GM12878 (cell line): ENCODE measurements at regions not wholly inside any gene's neighbourhood (a gene's known extent, or its start where the extent isn't known, plus 50 kb on each side); places are given as distances from the start of the nearest gene placed in this dataset.

Experiments
- ATAC-seq: fragments of 200-7000 bp; cut with Tn5 transposase; 3 replicates; pipeline ENCODE4 v1.9.1; 2020; ENCODE audit warnings: mild to moderate bottlenecking, moderate library complexity
- BruUV-seq: library from RNA; stranded (reverse); fragments of 400-500 nt; replicated peaks from 2 replicates; lab custom pipeline; 2021; lab: Mats Ljungman, UMichigan
- CTCF ChIA-PET: fragments of 300-600 bp; sonication (Branson Sonifier 250); formaldehyde crosslinking; extraction: SDS; loops from one replicate; lab custom pipeline; 2021; ENCODE audit warnings: inconsistent platforms; lab: Yijun Ruan, JAX
- POLR2A ChIA-PET: fragments of 350-600 bp; formaldehyde crosslinking; extraction: SDS; loops from one replicate; lab custom pipeline; 2021; ENCODE audit warnings: inconsistent platforms; lab: Charles Lee
- RAD21 ChIA-PET: fragments of 300-600 bp; sonication (Branson Sonifier 250); formaldehyde crosslinking; loops from one replicate; lab custom pipeline; 2023; ENCODE audit warnings: antibody characterized with exemption; ENCODE audit not compliant: unreplicated experiment; lab: Charles Lee
- SMC1A ChIA-PET: fragments of 300-600 bp; sonication (Branson Sonifier 250); formaldehyde crosslinking; loops from one replicate; lab custom pipeline; 2023; ENCODE audit not compliant: unreplicated experiment, uncharacterized antibody; lab: Charles Lee
- DNase-seq: peaks from one replicate; pipeline ENCODE4 v3.0.0-alpha.2; 2011; ENCODE audit warnings: low read depth, low spot score
- FAIRE-seq: peaks from 3 replicates; lab custom pipeline; 2011; peaks lifted over from hg19 to GRCh38; lab: Jason Lieb, UNC
- H2AFZ ChIP-seq: 2 replicates; pipeline ENCODE4 v1.6.0; 2011; ENCODE audit warnings: low read depth, low read length, control low read depth; ENCODE audit not compliant: control insufficient read depth
- H3K27ac ChIP-seq: 2 replicates; pipeline ENCODE4 v1.5.1; 2011; ENCODE audit warnings: control low read depth; ENCODE audit not compliant: control insufficient read depth, insufficient read depth
- H3K27me3 ChIP-seq, 2 experiments: replicated peaks in 1 of 2; 2 replicates each; pipeline versions ENCODE4 v1.6.0 to v1.6.1; 2011; ENCODE audit warnings: low read length in 1 of 2; ENCODE audit not compliant: control insufficient read depth in 2 of 2, insufficient read depth in 2 of 2
- H3K36me3 ChIP-seq, 2 experiments: 2 replicates each; pipeline ENCODE4 v1.5.1; 2011; ENCODE audit warnings: low read length in 1 of 2; ENCODE audit not compliant: control insufficient read depth in 2 of 2, insufficient read depth in 2 of 2
- H3K4me1 ChIP-seq: 2 replicates; pipeline ENCODE4 v1.6.1; 2011; ENCODE audit warnings: mild to moderate bottlenecking, low read length, moderate library complexity, mixed read lengths; ENCODE audit not compliant: control insufficient read depth, insufficient read depth
- H3K4me2 ChIP-seq: 2 replicates; pipeline ENCODE4 v1.6.0; 2011; ENCODE audit warnings: control low read depth; ENCODE audit not compliant: control insufficient read depth, insufficient read depth
- H3K4me3 ChIP-seq: fragments of 200-600 bp; sonication (generic); 2 replicates; pipeline ENCODE4 v1.5.1; 2016
- H3K79me2 ChIP-seq: 2 replicates; pipeline ENCODE4 v1.6.0; 2011; ENCODE audit warnings: low read length; ENCODE audit not compliant: control insufficient read depth, insufficient read depth
- H3K9ac ChIP-seq: 2 replicates; pipeline ENCODE4 v1.8.0; 2011; ENCODE audit warnings: low read length, control low read depth, mixed read lengths; ENCODE audit not compliant: control insufficient read depth, insufficient read depth
- H3K9me3 ChIP-seq: replicated peaks from 3 replicates; pipeline ENCODE4 v1.5.1; 2011; ENCODE audit warnings: mild to moderate bottlenecking, low read length; ENCODE audit not compliant: control insufficient read depth, insufficient read depth
- H4K20me1 ChIP-seq: 2 replicates; pipeline ENCODE4 v1.6.0; 2011; ENCODE audit not compliant: control insufficient read depth, insufficient read depth
- BMI1 ChIP-seq: fragments of 450-650 bp; IDR thresholded peaks from 2 replicates; pipeline ENCODE4 v1.6.1; 2016; ENCODE audit warnings: mild to moderate bottlenecking, moderate library complexity, borderline replicate concordance
- CBX3 ChIP-seq: fragments of 200-600 bp; sonication (generic); IDR thresholded peaks from 2 replicates; pipeline ENCODE4 v1.6.1; 2016; ENCODE audit warnings: low read depth, borderline replicate concordance
- FOXK2 ChIP-seq: fragments of 450-650 bp; IDR thresholded peaks from 2 replicates; pipeline ENCODE4 v1.6.1; 2017; ENCODE audit warnings: mild to moderate bottlenecking, moderate library complexity
- FOXM1 ChIP-seq: IDR thresholded peaks from 2 replicates; pipeline ENCODE4 v1.6.1; 2012; ENCODE audit warnings: low read depth, mild to moderate bottlenecking, inconsistent platforms, low read length, moderate library complexity
- JUNB ChIP-seq: IDR thresholded peaks from 2 replicates; pipeline ENCODE4 v1.6.1; 2016; ENCODE audit warnings: antibody characterized with exemption, mild to moderate bottlenecking
- MYC ChIP-seq: IDR thresholded peaks from 2 replicates; pipeline ENCODE4 v1.6.1; 2011; ENCODE audit warnings: mild to moderate bottlenecking, low read length, moderate library complexity, inconsistent platforms; ENCODE audit not compliant: insufficient read depth, insufficient replicate concordance, insufficient read length, severe bottlenecking
- NBN ChIP-seq: fragments of 450-650 bp; IDR thresholded peaks from 2 replicates; pipeline ENCODE4 v1.6.1; 2016
- POLR2AphosphoS2 ChIP-seq: IDR thresholded peaks from 2 replicates; pipeline ENCODE4 v1.6.1; 2011; ENCODE audit warnings: low read depth, mild to moderate bottlenecking, low read length, improper control_type of control experiment, moderate library complexity
- SKIL ChIP-seq: fragments of 450-650 bp; IDR thresholded peaks from 2 replicates; pipeline ENCODE4 v1.6.1; 2017; ENCODE audit warnings: mild to moderate bottlenecking, low read depth, inconsistent platforms; ENCODE audit not compliant: poor library complexity, severe bottlenecking
- SREBF2 ChIP-seq: IDR thresholded peaks from 2 replicates; pipeline ENCODE4 v1.6.1; 2012; ENCODE audit warnings: mild to moderate bottlenecking, low read length
- STAT1 ChIP-seq: fragments of 450-650 bp; conservative IDR thresholded peaks from 2 replicates; pipeline ENCODE4 v1.6.1; 2014; ENCODE audit warnings: antibody characterized with exemption, mild to moderate bottlenecking
- TBL1XR1 ChIP-seq: IDR thresholded peaks from 2 replicates; pipeline ENCODE4 v1.6.1; 2012; ENCODE audit warnings: low read depth, low read length, improper control_type of control experiment
- TCF7 ChIP-seq: IDR thresholded peaks from 2 replicates; pipeline ENCODE4 v1.6.1; 2014; ENCODE audit warnings: antibody characterized with exemption, borderline replicate concordance
- WRNIP1 ChIP-seq: IDR thresholded peaks from 2 replicates; pipeline ENCODE4 v1.6.1; 2011; ENCODE audit warnings: low read depth, low read length, improper control_type of control experiment, borderline replicate concordance
- YBX1 ChIP-seq: fragments of 450-650 bp; IDR thresholded peaks from 2 replicates; pipeline ENCODE4 v1.6.1; 2016; ENCODE audit warnings: antibody characterized with exemption
- YY1 ChIP-seq: IDR thresholded peaks from 2 replicates; pipeline ENCODE4 v1.6.1; 2011; ENCODE audit warnings: low read depth, mild to moderate bottlenecking, low read length
- ZNF24 ChIP-seq: fragments of 450-650 bp; IDR thresholded peaks from 2 replicates; pipeline ENCODE4 v1.6.1; 2017; ENCODE audit warnings: antibody characterized with exemption, mild to moderate bottlenecking
- ZZZ3 ChIP-seq: IDR thresholded peaks from 2 replicates; pipeline ENCODE4 v1.6.1; 2011; ENCODE audit warnings: low read depth; ENCODE audit not compliant: control insufficient read depth, insufficient read length
- WGBS: methylation state at CpG from one replicate; pipeline ENCODE4 v1.1.6; 2016; ENCODE audit warnings: low lambda C conversion rate; ENCODE audit not compliant: insufficient replicate concordance, insufficient coverage; ENCODE audit errors: missing lambda C conversion rate; 5-methylcytosine and 5-hydroxymethylcytosine counted together
- in situ Hi-C: fragments of 300-500 bp; cut with MboI; formaldehyde crosslinking; loops from 9 replicates; pipeline ENCODE4 v1.14.3; 2018; ENCODE audit warnings: mixed read lengths
- intact Hi-C: fragments of 100-400 bp; cut with micrococcal nuclease; formaldehyde crosslinking; loops from one replicate; pipeline ENCODE4 v1.14.2; 2022; ENCODE audit not compliant: unreplicated experiment
- TF ChIP-seq, protein P1 (sequence below): fragments of 450-650 bp; IDR thresholded peaks from 2 replicates; pipeline ENCODE4 v1.6.1; 2017; ENCODE audit warnings: mild to moderate bottlenecking, moderate library complexity

GRCh38 chr11:26032241-26032640 lies 299.7 kb upstream of the ANO3 start:
- ChIA-PET CTCF (interaction anchor here (1.0 to 1.5 kb wide), 3 partner anchors 26 to 50 kb away, joined by 3 read pairs; no protein-coding TSS in a partner anchor), SMC1A (interaction anchor here (0.8 kb wide), 1 partner anchor 9 kb away, joined by 3 read pairs; no protein-coding TSS in a partner anchor), RAD21 (no interaction called here), POLR2A (no interaction called here)
- TF ChIP-seq ZZZ3, result no peak
- no peak for TF ChIP-seq TCF7
- TF ChIP-seq BMI1, result no peak
- TF ChIP-seq ZNF24, result no peak
- TF ChIP-seq, protein P1, sequence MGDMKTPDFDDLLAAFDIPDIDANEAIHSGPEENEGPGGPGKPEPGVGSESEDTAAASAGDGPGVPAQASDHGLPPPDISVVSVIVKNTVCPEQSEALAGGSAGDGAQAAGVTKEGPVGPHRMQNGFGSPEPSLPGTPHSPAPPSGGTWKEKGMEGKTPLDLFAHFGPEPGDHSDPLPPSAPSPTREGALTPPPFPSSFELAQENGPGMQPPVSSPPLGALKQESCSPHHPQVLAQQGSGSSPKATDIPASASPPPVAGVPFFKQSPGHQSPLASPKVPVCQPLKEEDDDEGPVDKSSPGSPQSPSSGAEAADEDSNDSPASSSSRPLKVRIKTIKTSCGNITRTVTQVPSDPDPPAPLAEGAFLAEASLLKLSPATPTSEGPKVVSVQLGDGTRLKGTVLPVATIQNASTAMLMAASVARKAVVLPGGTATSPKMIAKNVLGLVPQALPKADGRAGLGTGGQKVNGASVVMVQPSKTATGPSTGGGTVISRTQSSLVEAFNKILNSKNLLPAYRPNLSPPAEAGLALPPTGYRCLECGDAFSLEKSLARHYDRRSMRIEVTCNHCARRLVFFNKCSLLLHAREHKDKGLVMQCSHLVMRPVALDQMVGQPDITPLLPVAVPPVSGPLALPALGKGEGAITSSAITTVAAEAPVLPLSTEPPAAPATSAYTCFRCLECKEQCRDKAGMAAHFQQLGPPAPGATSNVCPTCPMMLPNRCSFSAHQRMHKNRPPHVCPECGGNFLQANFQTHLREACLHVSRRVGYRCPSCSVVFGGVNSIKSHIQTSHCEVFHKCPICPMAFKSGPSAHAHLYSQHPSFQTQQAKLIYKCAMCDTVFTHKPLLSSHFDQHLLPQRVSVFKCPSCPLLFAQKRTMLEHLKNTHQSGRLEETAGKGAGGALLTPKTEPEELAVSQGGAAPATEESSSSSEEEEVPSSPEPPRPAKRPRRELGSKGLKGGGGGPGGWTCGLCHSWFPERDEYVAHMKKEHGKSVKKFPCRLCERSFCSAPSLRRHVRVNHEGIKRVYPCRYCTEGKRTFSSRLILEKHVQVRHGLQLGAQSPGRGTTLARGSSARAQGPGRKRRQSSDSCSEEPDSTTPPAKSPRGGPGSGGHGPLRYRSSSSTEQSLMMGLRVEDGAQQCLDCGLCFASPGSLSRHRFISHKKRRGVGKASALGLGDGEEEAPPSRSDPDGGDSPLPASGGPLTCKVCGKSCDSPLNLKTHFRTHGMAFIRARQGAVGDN, result no peak
- no peak for TF ChIP-seq FOXM1
- TF ChIP-seq MYC, result no peak
- TF ChIP-seq POLR2AphosphoS2, result no peak
- no peak for TF ChIP-seq JUNB
- no peak for TF ChIP-seq SKIL
- no peak for TF ChIP-seq YBX1
- TF ChIP-seq TBL1XR1, result no peak
- no peak for TF ChIP-seq FOXK2
- TF ChIP-seq WRNIP1, result no peak
- no peak for TF ChIP-seq CBX3
- no peak for TF ChIP-seq STAT1
- TF ChIP-seq YY1, result no peak
- no peak for TF ChIP-seq NBN
- TF ChIP-seq SREBF2, result no peak
- H3K36me3 ChIP-seq, result no peaks in the 10 kb centered on the region
- intact Hi-C loops, result no loop called here
- ATAC-seq (no peak), DNase-seq (no peak), FAIRE-seq (no peak)
- no peak overlapping the region for H3K27ac ChIP-seq
- no peaks in the 10 kb centered on the region for H4K20me1 ChIP-seq
- no peak overlapping the region for H3K4me2 ChIP-seq
- in situ Hi-C loops, result no loop called here
- no peak overlapping the region for H3K9ac ChIP-seq
- no peaks in the 10 kb centered on the region for H3K9me3 ChIP-seq
- no peak overlapping the region for H2AFZ ChIP-seq
- no peaks in the 10 kb centered on the region for H3K79me2 ChIP-seq
- H3K4me3 ChIP-seq, result no peak overlapping the region
- no TSS peak for BruUV-seq
- H3K4me1 ChIP-seq, result peaks cover 6% of the 10 kb centered on the region; the same call in 1 of the 2 replicates
- no peaks in the 10 kb centered on the region for H3K27me3 ChIP-seq
- WGBS, result 58% methylated on average over 2 of the region's 2 CpGs
